HG02981 (cell line): ENCODE measurements at regions not wholly inside any gene's neighbourhood (a gene's known extent, or its start where the extent isn't known, plus 50 kb on each side); places are given as distances from the start of the nearest gene placed in this dataset.
"Not testable (repeated sequence)": the region's sequence is repeated elsewhere in the genome, so short reads cannot be mapped to it uniquely, and the experiment has no call there.

Experiments used
- ATAC-seq: cut with Tn5 transposase; IDR thresholded peaks from one replicate; pipeline ENCODE4 v1.9.1; 2021; ENCODE audit warnings: mild to moderate bottlenecking, moderate library complexity; ENCODE audit not compliant: unreplicated experiment

- ATAC-seq, result no peak
These were observed 507.6 kb upstream of the AMELY start for GRCh38 chrY:7419165-7419564.

DNA sequence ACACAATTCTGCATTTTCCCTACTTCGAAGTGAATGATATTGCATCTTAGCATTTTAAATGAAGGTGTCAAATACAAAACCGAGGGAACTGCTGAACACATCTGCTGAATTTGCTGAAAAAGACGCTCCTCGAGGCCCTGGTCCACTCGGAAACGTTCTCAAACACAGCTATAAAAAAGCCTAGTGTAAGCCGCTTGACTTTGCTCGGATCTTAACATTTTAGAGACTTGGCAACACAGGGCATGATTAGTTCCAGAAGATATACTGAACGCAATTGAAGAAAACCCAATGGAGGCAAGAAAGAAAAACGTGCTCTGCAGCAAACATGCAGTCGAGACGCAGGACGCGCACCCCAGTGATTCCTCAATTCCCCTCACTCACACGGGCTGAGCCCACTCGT lies 506.4 kb upstream of the AMELY start:
- ATAC-seq, result no peak

DNA sequence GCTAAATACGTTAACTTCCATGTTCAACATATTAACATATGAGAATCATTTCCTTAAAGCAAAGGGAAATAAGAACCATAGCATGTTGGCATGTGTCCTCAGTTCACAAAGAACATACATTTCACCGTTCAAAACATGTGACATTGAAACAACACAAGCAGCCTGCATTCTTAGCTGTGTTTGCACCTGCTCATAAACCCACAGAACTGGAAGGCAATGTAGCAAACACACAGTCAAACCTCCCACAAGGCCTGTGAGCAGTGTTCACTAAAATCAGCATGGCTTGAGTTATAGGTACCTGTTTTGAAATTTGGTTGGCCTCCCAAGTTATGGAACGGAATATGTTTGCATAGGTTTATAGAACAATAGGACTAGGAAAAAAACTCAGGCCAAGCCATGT lies 504.9 kb upstream of the AMELY start:
- no peak for ATAC-seq

- ATAC-seq, result no peak
These were observed 503.6 kb upstream of the AMELY start for GRCh38 chrY:7415157-7415633.

DNA sequence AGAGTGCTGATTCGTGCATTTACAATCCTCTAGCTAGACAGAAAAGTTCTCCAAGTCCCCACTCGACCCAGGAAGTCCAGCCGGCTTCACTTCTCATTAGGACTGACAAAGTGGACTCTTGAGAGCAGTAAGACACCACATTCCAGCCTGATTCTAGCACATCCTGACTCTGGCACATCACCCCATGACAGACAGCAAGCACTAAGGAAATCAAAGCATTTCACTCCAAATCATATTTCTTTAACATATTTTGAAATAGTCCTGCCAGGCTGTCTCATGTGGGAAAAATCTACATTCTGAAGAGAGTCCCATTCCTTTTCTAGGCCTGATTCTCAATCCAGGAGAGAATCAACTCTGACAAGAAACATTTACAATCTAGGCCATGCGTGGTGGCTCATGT lies 478.5 kb upstream of the AMELY start:
- no peak for ATAC-seq

GRCh38 chrY:7382988-7383387 lies 471.4 kb upstream of the AMELY start:
- no peak for ATAC-seq

DNA sequence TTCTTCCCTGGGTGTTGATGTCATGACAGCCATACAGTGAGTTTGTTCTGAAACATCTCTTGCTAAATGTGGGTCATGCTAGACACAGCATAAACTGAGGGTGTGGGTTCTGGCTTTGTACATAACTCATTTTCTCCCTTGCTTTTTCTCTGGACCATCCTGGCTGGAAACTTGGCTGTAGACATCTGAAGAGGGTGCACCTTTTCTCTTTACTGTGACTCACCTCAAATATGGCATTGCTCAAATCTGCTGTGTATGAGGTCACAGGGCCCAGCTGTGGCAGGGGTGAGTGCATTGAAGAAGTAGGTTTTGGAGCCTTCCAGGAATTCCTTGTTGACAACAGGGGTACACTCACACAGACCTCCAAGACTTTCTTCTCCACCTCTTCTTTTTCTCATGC lies 465.5 kb upstream of the AMELY start:
- ATAC-seq, result no peak

- ATAC-seq, result not testable (repeated sequence)
These were observed 462.9 kb upstream of the AMELY start for GRCh38 chrY:7374485-7374884.

DNA sequence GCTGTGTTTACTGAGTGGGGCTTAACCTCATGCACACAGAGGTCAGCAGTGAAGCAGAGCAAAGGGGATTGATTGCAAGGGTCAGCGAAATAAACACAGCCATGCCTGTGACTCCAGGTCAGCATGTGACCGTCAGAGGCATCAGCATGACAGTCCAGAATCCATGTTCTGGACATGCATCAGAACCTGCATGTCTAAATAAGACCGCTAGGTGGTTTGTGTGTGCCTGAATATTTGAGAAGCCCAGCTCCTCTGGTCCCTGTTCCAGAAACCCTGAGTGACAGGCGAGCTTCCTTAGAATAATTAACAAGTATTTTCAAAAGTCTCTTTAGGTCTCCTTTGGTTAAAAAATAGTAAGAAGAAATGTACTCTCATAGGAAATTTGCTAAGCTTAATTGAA lies 460.4 kb upstream of the AMELY start:
- ATAC-seq, result not testable (repeated sequence)

- not testable (repeated sequence) for ATAC-seq
These were observed 459.5 kb upstream of the AMELY start for GRCh38 chrY:7371026-7371425.

DNA sequence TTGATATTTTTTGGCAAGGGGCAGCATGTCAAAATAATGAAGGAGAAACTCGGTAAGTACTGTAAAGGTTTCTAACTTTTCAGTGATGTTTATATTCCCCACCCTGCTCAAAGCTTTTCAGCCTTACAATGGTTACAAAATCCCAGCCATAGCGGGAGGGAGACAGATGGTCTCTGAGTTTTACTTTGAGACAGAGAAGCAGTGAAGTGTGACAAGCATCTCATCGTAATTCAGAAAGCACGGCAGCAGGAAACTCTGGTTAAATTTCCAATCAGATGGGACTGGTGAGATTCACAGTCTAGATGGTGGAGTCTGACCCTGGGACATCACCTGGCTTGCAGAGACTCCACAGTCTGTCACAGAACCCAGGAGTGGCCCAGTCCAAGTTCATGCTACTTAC lies 448.0 kb upstream of the AMELY start:
- no peak for ATAC-seq

- no peak for ATAC-seq
These were observed 446.7 kb upstream of the AMELY start for GRCh38 chrY:7358103-7358752.

DNA sequence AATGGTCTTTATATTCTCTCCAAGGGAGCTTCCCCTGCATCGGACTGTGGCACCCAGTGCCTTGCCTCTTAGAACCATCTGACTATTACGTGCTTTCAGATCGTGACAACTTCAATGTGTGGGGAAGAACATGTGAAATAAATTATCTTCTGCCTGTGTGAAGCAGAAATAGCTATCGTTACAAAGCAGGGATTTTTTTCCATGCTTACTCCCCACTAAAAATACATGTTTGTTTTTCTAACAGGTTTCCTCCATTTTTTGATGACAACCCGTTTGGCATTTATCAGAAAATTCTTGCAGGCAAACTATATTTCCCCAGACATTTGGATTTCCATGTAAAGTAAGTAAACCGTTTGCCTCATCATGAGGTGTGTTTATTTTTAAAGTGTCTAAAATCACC lies 444.3 kb upstream of the AMELY start:
- not testable (repeated sequence) for ATAC-seq

- no peak for ATAC-seq
These were observed 433.1 kb upstream of the AMELY start for GRCh38 chrY:7344661-7345060.

GRCh38 chrY:7343261-7343660 lies 431.7 kb upstream of the AMELY start:
- no peak for ATAC-seq

GRCh38 chrY:7342732-7343131 lies 431.2 kb upstream of the AMELY start:
- ATAC-seq, result not testable (repeated sequence)

- ATAC-seq, result no peak
These were observed 428.0 kb upstream of the AMELY start for GRCh38 chrY:7339391-7340087.

DNA sequence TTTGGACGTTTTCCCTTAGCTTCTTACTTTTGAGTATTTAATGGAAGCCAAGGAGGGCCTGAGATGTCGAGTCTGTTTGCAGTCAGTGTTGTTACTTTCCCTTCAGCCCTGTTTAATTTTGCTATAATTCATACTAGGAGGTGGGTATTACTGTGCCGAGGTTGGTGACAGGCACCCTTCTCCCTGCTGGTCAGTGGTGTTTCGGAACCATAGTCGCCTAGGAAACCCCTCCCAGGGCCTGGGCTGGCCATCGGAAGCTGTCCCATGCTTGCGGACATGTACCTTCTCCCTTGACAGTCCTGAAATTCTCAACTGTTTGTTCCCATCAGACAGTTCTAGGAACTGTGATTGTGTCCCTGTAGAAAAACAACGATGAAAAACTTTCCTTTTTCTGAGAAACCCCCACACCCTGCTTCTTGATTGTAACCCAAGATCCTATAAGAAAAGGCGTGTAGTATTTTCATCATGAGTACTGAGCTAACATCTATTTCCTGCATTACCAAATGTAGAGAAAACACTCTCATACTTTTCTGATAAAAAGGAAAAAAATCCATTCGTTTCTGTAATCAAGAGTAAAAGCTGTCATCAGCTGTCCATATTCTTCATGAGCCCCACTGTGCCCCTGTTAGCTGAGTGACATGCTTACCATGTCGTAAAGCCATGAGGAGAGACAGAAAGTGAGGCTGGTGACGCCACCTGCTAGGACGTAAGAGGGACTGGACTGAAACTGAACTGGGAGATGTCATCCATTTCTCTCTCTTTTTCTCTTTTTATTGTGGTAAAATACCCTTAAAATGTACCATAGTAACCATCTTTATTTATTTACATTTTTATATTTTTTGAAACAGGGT lies 424.7 kb upstream of the AMELY start:
- ATAC-seq, result no peak

- ATAC-seq, result no peak
These were observed 422.9 kb upstream of the AMELY start for GRCh38 chrY:7334449-7334848.

DNA sequence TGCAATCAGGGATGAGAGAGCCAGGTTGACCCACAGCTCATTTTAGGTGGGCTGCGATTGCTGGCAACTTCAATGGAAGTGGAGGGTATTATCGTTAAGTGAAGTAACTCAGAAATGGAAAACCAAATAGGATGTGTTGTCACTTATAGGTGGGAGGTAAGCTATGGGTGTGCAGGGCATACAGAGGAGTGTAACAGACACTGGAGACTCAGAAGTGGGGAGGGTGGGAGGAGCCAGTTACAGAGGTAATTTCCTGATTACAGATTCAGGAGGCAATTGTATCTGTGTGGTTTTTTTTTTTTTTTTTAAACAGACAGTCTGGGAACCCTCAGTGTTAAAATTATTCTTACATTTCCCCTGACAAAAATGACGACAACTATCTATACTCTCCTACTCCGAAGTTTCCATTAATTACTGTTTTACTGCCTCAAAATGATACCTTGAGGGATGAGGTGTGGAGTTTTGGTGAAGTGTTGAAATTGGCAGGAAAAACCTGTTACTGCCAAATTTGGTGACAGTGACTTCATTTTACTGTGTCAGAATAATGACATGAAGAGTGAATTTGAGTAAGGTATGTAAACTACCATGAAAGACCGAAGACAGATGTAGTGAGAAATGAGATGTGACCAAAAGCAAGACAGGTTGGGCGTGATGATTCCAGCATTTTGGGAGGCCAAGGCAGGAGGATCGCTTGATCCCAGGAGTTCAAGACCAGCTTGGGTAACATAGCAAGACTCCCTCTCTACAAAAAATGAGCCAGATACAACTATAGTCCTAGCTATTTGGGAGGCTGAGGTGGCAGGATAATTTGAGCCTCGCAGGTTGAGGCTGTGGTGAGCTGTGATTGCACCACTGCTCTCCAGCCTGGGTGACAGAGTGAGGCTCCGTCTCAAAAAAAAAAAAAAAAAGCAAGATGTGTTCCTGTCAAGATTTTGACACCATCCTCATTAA lies 415.0 kb upstream of the AMELY start:
- ATAC-seq, result no peak

DNA sequence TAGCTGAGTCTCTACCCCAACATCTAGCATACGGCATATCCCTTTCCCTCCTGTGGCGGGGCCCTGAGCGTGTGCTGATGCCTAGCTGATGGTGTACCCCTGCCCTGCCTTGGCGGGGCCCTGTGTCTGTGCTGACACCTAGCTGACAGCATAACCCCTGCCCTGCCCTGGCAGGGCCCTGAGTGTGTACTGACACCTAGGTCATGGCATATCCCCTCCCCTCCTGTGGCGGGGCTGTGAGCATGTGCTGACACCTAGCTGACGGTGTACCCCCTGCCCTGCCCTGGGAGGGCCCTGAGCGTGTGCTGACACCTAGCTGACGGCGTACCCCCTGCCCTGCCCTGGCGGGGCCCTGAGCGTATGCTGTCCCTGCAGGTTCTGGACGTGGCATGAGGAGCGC lies 414.0 kb upstream of the AMELY start:
- no peak for ATAC-seq
